ENCODE measurements at regions not wholly inside any gene's neighbourhood (a gene's known extent, or its start where the extent isn't known, plus 50 kb on each side); places are given as distances from the start of the nearest gene placed in this dataset.

DNA sequence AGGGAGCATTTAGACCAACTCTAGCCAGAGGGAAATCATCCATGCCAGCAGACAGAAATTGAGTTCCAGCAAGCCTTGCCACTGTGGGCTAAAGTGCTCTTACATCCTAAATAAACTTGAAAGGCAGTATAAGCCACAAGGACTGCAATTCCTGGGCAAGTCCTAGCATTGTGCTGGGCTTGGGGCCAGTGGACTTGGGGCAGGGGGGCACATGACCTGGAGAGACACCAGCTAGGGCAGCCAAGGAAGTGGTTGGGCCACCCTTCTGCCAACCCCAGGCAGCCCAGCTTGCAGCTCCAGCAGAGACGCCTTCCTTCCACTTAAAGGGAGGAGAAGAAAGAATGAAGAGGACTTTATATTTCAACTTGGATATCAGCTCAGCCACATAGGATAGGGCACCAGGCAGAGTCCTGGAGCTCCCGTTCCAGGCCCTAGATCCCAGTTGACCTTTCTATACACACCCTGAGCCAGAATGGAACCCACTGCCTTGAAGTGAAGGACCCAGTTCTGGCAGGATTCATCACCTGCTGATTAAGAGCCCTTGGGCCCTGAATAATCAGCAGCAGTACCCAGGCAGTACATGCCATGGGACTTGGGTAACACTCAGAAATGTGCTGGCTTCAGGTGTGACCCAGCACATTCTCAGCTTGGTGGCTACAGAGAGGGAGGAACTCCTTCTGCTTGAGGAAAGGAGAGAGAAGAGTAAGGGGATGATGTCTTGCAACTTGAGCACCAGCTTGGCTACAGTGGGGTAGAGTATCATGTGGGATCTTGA, 153.0 kb downstream of the GNAI1 start:
- Histone ChIP-seq H3K27ac (no peak overlapping the region; a peak in 1 of 22 replicates), H3K4me3 (no peak overlapping the region), H3K27me3 (no peaks in the 10 kb centered on the region), H4K20me1 (no peaks in the 10 kb centered on the region), H3K36me3 (no peaks in the 10 kb centered on the region), H3K4me1 (peaks cover 0 to 7% (median 0%) of the 10 kb centered on the region in 10 experiments; a peak in 5 of 20 replicates), H3K9ac (no peak overlapping the region), H3K4me2 (peak overlapping the region in 2 of 11 experiments; percentile 22 to 27; a peak in 2 of 22 replicates), H3K9me3 (replicated peaks in 1 of 11) (peaks cover 0 to 13% (median 0%) of the 10 kb centered on the region in 11 experiments; a peak in 5 of 22 replicates)
- TF ChIP-seq Cebpa-rat (IDR thresholded peaks at IDR 0.05), result no peak

DNA sequence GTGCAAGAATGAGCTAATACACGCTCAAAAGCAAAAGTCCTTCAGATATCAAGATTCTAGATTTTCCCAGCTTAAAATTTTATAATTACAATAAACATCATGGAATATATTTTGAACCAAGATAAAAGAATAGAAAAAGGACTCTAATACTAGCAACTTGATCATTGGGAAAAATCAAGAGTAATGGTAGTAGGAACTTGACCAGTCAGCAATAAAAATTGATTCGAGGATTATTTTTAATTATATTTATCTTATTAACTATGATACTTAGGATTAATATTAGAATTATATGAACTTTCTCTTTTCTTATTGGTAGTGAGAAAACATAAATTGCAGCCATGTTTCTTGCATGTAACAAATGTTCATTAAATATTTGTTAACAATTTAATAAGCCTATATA, 152.0 kb downstream of the GNAI1 start:
- H3K4me1 ChIP-seq, result peaks cover 0 to 7% (median 0%) of the 10 kb centered on the region in 10 experiments; a peak in 5 of 20 replicates
- no peak overlapping the region for H3K27ac ChIP-seq
- no peaks in the 10 kb centered on the region for H3K36me3 ChIP-seq
- TF ChIP-seq Cebpa-rat (IDR thresholded peaks at IDR 0.05), result no peak
- no peak overlapping the region for H3K4me3 ChIP-seq
- H3K27me3 ChIP-seq, result no peaks in the 10 kb centered on the region
- H3K4me2 ChIP-seq, result no peak overlapping the region
- no peak overlapping the region for H3K9ac ChIP-seq
- no peaks in the 10 kb centered on the region for H4K20me1 ChIP-seq
- peaks cover 0 to 10% (median 0%) of the 10 kb centered on the region in 11 experiments; a peak in 3 of 22 replicates for H3K9me3 ChIP-seq (replicated peaks in 1 of 11)

DNA sequence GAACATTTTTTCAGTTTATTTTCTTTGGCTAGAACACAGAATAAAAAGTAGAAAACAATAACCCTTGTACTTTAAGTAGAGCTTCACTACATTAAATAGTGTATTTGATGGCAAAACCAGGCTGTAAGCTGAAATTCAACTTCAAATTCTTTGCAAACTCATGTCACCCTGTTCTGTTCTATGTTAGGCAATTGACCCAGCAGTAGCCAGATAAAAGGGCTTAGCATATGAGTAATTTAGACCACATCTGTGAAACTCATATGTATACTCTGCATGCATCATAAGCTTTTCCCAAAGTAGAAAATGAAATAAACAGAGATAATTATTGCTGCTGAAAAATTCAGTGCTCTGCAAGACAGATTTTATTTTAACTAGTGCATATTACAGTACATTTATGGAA, 150.2 kb downstream of the GNAI1 start:
- no peaks in the 10 kb centered on the region for H3K9me3 ChIP-seq (replicated peaks in 1 of 11)
- H3K4me1 ChIP-seq, result peaks cover 0 to 7% (median 0%) of the 10 kb centered on the region in 10 experiments; a peak in 5 of 20 replicates
- no peak overlapping the region for H3K4me2 ChIP-seq
- H3K27ac ChIP-seq, result no peak overlapping the region
- no peak for TF ChIP-seq Cebpa-rat (IDR thresholded peaks at IDR 0.05)
- H3K9ac ChIP-seq, result no peak overlapping the region
- no peaks in the 10 kb centered on the region for H4K20me1 ChIP-seq
- H3K4me3 ChIP-seq, result no peak overlapping the region
- no peaks in the 10 kb centered on the region for H3K36me3 ChIP-seq
- no peaks in the 10 kb centered on the region for H3K27me3 ChIP-seq

DNA sequence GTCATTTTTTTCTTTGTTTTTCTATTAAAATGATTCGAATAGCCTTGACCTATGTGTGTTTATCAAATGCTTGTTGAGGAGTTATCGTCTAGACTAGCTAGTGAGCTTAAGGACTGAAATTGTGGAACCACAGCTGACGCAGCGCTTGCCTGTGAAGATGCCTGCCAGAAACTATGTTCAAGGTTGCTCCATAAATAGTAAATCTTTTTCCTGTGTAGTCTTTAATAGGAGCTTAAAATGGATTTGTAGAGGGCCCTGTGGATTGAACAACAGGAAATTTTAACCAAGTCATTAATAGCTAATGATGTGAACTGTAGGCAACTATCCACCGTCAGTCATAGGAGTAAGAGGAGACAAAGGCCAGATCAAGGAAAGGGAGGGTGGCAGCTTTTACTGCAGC, 145.1 kb downstream of the GNAI1 start:
- Histone ChIP-seq H3K4me2 (no peak overlapping the region), H3K27ac (no peak overlapping the region), H3K27me3 (no peaks in the 10 kb centered on the region), H3K36me3 (no peaks in the 10 kb centered on the region), H3K4me3 (no peak overlapping the region), H3K9me3 (replicated peaks in 1 of 11) (no peaks in the 10 kb centered on the region), H4K20me1 (no peaks in the 10 kb centered on the region), H3K9ac (no peak overlapping the region), H3K4me1 (peaks cover 0 to 12% (median 0%) of the 10 kb centered on the region in 10 experiments; a peak in 7 of 20 replicates)
- no peak for TF ChIP-seq Cebpa-rat (IDR thresholded peaks at IDR 0.05)

DNA sequence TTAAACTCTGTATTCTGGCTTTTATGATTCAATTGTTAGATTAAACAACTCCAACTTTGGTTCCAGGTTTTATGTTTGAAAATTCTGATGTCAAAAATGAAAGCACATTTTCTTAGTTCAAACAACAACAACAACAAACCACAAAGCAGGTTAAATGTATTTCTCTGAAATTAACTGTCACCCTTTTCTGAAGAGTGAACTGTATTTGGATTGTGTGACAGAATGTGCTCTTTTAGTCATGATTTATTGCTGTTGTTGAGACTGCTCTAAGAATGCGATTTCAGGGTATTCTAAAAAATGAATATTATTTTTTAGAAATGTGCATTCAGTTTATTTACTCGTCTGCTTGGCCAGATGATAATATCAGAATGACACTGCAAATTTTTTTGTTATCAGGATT, 144.1 kb downstream of the GNAI1 start:
- H3K27me3 ChIP-seq, result no peaks in the 10 kb centered on the region
- no peaks in the 10 kb centered on the region for H3K9me3 ChIP-seq (replicated peaks in 1 of 11)
- peaks cover 0 to 12% (median 0%) of the 10 kb centered on the region in 10 experiments; a peak in 7 of 20 replicates for H3K4me1 ChIP-seq
- no peak for TF ChIP-seq Cebpa-rat (IDR thresholded peaks at IDR 0.05)
- H3K4me2 ChIP-seq, result no peak overlapping the region
- H3K36me3 ChIP-seq, result no peaks in the 10 kb centered on the region
- no peak overlapping the region for H3K4me3 ChIP-seq
- H3K27ac ChIP-seq, result no peak overlapping the region
- H3K9ac ChIP-seq, result no peak overlapping the region
- no peaks in the 10 kb centered on the region for H4K20me1 ChIP-seq

DNA sequence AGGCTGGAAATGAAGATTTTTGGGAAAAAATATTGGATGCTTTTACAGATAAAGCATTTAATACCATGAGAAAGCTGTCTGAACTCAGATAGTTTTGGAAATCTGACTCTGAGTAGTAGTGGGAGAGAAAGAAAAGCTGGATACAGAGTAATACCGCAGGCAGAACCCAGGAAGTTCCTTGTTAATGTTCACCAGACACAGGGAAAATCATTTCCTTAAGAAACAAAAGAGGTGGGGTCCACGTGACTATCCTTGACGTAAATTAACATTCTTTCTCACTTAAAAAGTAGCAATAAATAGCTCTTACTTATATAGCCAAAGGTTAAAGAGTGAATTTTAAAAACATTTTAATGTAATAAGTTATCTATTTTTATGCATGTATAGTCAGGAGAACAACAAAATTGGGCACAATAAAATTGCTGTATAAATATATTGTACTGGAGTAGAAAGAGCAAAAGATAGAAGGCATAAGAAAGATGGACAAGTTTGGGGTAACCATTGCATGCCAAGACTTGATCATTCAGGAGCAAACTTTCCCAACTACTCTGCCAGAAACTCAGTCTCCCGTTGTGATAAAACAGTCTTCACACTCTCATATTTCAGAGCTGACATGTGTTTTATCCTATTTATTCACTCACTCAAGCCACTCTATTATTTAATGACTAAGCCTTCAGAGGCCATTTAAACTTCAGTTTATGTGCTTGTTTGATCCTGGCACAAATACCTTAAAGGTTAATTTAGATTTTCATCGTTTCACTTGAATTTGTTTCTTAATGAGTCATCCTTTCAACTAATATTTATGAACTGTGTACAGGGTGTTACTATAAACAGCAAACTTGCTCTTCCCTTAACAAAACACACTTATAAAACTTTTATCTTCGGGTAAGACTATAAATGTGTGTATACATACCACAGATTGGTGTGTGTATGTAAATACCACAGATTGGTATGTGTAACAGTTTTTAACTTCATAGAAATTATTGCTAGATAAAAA, 143.1 kb downstream of the GNAI1 start:
- Histone ChIP-seq H3K4me2 (no peak overlapping the region), H3K9ac (no peak overlapping the region), H4K20me1 (no peaks in the 10 kb centered on the region), H3K9me3 (replicated peaks in 1 of 11) (no peaks in the 10 kb centered on the region), H3K4me1 (peaks cover 0 to 12% (median 0%) of the 10 kb centered on the region in 10 experiments; a peak in 7 of 20 replicates), H3K36me3 (no peaks in the 10 kb centered on the region), H3K27ac (no peak overlapping the region), H3K27me3 (no peaks in the 10 kb centered on the region), H3K4me3 (no peak overlapping the region)
- TF ChIP-seq Cebpa-rat (IDR thresholded peaks at IDR 0.05), result no peak

All from BLaER1 treated with 17β-estradiol and CSF1 and Interleukin-3, amounts not matched to agents 10 nM and 100 nM (cell line).